AG09319 (cell line): ENCODE measurements at regions not wholly inside any gene's neighbourhood (a gene's known extent, or its start where the extent isn't known, plus 50 kb on each side); places are given as distances from the start of the nearest gene placed in this dataset.

ENCODE experiments used
- DNase-seq: peaks from one replicate; pipeline ENCODE4 v3.0.0-alpha.2; 2010; ENCODE audit warnings: low read depth; ENCODE audit errors: extremely low read depth
- CTCF ChIP-seq: IDR thresholded peaks from 2 replicates; pipeline ENCODE4 v1.5.1; 2011; ENCODE audit warnings: low read depth, mild to moderate bottlenecking, inconsistent platforms, low read length, moderate library complexity

DNA sequence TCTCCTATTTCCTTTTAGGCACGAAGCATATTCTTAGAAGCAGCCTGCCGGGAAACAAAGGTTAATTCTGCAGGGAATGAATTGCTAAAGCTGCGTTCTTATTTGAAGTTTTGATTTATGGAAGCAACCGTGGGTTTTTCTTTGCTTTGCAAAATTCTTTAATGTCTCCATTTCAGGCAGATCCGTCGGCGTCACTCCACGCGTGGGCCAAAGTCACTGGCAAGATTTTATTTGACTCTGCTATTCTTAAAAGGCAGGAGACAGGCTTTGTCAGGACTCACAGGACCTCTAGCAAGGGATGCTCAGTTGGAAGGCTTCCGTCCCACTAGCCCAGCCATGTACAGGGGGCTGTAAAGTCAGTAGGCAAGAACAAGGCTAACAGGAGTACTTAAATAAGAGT lies 387.3 kb upstream of the XYLT1 start:
- no peak for TF ChIP-seq CTCF
- DNase-seq: no peak

DNA sequence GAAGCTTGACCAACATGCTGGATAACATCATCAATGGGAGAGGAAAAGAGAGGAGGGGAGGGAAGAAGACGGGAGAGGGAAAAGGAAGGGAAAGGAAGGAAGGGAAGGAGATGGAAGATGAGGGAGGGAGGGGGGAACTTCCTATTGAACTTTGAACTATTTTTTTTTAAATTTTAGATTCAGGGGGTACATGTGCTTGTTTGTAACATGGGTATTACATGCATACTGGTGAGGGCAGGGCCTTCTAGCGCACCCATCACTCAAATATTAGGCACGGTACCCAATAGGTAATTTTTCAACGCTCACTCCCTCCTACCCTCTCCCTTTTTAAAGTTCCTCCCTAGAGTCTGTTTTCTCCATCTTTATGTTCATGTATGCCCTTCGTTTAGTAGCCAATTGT lies 383.2 kb upstream of the XYLT1 start:
- TF ChIP-seq CTCF: no peak
- no peak for DNase-seq

DNA sequence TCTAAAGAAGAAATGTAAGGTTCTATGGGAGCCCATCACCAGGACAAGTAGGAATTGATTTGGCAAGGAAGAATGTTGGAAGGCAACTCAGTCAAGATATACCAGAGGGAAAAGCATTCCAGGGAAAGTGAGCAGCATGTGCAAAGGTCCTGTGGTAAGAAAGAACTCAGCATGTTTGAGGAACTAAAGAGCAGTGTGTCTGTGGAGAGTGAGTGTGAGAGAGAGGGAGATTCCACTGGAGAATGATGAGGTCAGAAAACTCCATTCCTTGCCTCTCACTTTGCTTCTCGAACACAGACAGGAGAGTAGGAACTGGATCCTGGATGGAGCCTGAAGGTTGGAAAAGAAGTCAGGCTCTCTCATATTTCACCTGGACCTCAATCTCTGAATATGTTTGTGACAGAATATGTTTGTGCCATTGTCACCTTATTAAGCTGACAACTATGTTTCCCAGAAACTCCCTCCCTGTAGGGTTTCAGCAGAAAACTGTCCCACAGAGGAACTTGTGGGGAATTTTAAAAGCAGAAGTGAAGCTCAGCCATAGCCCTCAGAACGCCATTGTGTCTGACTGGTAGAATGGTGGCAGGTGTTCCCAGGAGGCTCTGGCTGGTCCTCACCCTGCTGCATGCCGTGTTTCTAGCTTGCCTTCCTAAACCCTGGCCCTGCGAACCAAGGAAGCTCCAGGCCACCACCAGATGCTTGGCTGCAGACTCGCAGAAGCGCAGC lies 382.4 kb upstream of the XYLT1 start:
- no peak for DNase-seq
- TF ChIP-seq CTCF: no peak

- DNase-seq: no peak
- no peak for TF ChIP-seq CTCF
Observed at GRCh38 chr16:17850581-17851250, 380.0 kb upstream of the XYLT1 start.

GRCh38 chr16:17847234-17847795 lies 376.6 kb upstream of the XYLT1 start:
- TF ChIP-seq CTCF: no peak
- no peak for DNase-seq

- DNase-seq: no peak
- TF ChIP-seq CTCF: no peak
Observed at GRCh38 chr16:17846030-17846429, 375.3 kb upstream of the XYLT1 start.

DNA sequence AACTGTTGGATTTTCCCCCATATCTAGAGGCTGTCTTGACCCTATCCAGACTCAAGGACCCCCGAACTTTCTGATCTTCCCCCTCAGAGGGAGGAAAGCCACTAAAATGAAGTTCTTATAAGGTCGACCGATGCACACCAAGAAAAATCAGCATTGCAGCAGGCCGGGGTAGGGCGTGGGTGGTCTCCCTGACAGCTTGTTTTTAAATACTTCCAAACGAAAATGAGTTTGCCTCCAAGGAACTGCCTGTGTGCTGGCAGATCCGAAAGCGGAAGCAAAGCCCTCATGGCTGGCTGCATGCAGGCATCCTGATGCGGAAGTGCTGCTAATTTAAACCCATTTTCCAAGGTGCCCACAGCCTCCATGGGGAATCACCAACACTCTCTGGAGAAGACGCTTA lies 374.3 kb upstream of the XYLT1 start:
- DNase-seq: no peak
- TF ChIP-seq CTCF: no peak
